Kidney (tissue), 13 donors: ENCODE measurements at regions not wholly inside any gene's neighbourhood (a gene's known extent, or its start where the extent isn't known, plus 50 kb on each side); places are given as distances from the start of the nearest gene placed in this dataset.

Experiments used
- DNase-seq, 5 donors: peaks; one replicate each; pipeline ENCODE4 v3.0.0-alpha.2; 2013 to 2020
- FAIRE-seq: peaks from 2 replicates; lab custom pipeline; 2012; peaks lifted over from hg19 to GRCh38; lab: Jason Lieb, UNC
- H3K27ac ChIP-seq, 2 donors: one replicate each; pipeline ENCODE4 v1.7.0; 2013; ENCODE audit warnings: low read depth in 2 of 2, low read length in 2 of 2, inconsistent platforms in 1 of 2
- H3K27me3 ChIP-seq: one replicate; pipeline ENCODE4 v1.7.1; 2013; ENCODE audit warnings: low read length, inconsistent platforms; ENCODE audit not compliant: control insufficient read depth, insufficient read depth
- H3K36me3 ChIP-seq, 3 donors: one replicate each; pipeline versions ENCODE4 v1.7.0 to v1.7.1; 2013; ENCODE audit warnings: low read length in 3 of 3, control low read depth in 1 of 3, inconsistent platforms in 1 of 3; ENCODE audit not compliant: insufficient read depth in 3 of 3, control insufficient read depth in 2 of 3
- H3K4me1 ChIP-seq, 3 donors: one replicate each; pipeline versions ENCODE4 v1.7.0 to v1.7.1; 2013; ENCODE audit warnings: low read length in 3 of 3, inconsistent platforms in 1 of 3, low read depth in 1 of 3; ENCODE audit not compliant: control insufficient read depth in 2 of 3, insufficient read depth in 2 of 3
- H3K4me3 ChIP-seq, 3 donors: one replicate each; pipeline versions ENCODE4 v1.7.0 to v1.8.1; 2013; ENCODE audit warnings: low read length in 3 of 3, control low read depth in 1 of 3, inconsistent platforms in 1 of 3
- H3K9ac ChIP-seq, 3 donors: one replicate each; pipeline versions ENCODE4 v1.7.0 to v1.7.1; 2013; ENCODE audit warnings: low read length in 3 of 3, control low read depth in 1 of 3, inconsistent platforms in 1 of 3
- H3K9me3 ChIP-seq, 3 donors: one replicate each; pipeline versions ENCODE4 v1.7.0 to v1.7.1; 2013; ENCODE audit warnings: low read length in 3 of 3, control low read depth in 1 of 3, inconsistent platforms in 1 of 3; ENCODE audit not compliant: control insufficient read depth in 2 of 3, insufficient read depth in 1 of 3
- CTCF ChIP-seq: IDR thresholded peaks from 3 replicates; pipeline ENCODE4 v1.5.1; 2012; ENCODE audit warnings: mild to moderate bottlenecking, moderate library complexity, borderline replicate concordance; ENCODE audit not compliant: insufficient read depth; ENCODE audit errors: extremely low read depth
- intact Hi-C: fragments of 100-400 bp; cut with DNase I; formaldehyde crosslinking; loops from one replicate; pipeline ENCODE4 v1.11.1; 2022
- donor health status: control.
- donor health status: control.
- donor health status: control.
- donor health status: control.
- donor health status: control.
- donor health status: DM: yes; HTN: yes; CAD: no.
- donor health status: Normal renal cell carcinoma (clear cell type).

DNA sequence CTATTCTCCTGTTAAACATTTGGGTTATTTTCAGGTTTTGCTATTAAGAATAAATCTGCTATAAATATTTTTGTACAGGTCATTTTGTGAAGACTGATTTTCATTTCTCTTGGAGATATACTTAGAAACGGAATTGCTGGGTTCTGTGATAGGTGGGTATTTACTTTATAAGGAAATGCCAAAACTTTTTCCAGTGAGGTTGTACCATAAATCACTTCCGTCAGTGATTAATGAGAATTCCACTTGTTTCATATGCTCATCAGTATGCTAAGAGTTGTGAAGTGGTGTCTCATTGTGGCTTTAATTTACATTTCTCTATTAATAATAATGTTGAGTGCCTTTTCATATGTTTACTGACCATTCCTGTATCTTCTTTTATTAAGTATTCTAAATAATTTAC is 84.0 kb upstream of the KLF14 start:
- no peak overlapping the region for H3K27ac ChIP-seq
- H3K4me1 ChIP-seq: no peaks in the 10 kb centered on the region
- H3K27me3 ChIP-seq: no peaks in the 10 kb centered on the region
- H3K4me3 ChIP-seq: no peak overlapping the region
- no peak for TF ChIP-seq CTCF
- intact Hi-C loops: no loop called here
- no peak overlapping the region for H3K9ac ChIP-seq
- FAIRE-seq (no peak), DNase-seq (no peak)
- H3K9me3 ChIP-seq: no peaks in the 10 kb centered on the region
- H3K36me3 ChIP-seq: no peaks in the 10 kb centered on the region

- intact Hi-C loops: no loop called here
- Histone ChIP-seq H3K4me1 (no peaks in the 10 kb centered on the region), H3K9ac (no peak overlapping the region), H3K27me3 (no peaks in the 10 kb centered on the region), H3K9me3 (peaks cover 0 to 5% (median 4%) of the 10 kb centered on the region in 3 donors), H3K4me3 (no peak overlapping the region), H3K27ac (no peak overlapping the region), H3K36me3 (no peaks in the 10 kb centered on the region)
- FAIRE-seq: no peak
- no peak for DNase-seq
- TF ChIP-seq CTCF: no peak
Observed at GRCh38 chr7:130821864-130822263, 87.9 kb upstream of the KLF14 start.

GRCh38 chr7:130822642-130823041 is 88.6 kb upstream of the KLF14 start:
- Histone ChIP-seq H3K4me3 (no peak overlapping the region), H3K36me3 (no peaks in the 10 kb centered on the region), H3K9ac (no peak overlapping the region), H3K27me3 (no peaks in the 10 kb centered on the region), H3K4me1 (no peaks in the 10 kb centered on the region), H3K9me3 (peaks cover 0 to 5% (median 4%) of the 10 kb centered on the region in 3 donors), H3K27ac (no peak overlapping the region)
- DNase-seq (no peak), FAIRE-seq (no peak)
- intact Hi-C loops: no loop called here
- TF ChIP-seq CTCF: no peak

DNA sequence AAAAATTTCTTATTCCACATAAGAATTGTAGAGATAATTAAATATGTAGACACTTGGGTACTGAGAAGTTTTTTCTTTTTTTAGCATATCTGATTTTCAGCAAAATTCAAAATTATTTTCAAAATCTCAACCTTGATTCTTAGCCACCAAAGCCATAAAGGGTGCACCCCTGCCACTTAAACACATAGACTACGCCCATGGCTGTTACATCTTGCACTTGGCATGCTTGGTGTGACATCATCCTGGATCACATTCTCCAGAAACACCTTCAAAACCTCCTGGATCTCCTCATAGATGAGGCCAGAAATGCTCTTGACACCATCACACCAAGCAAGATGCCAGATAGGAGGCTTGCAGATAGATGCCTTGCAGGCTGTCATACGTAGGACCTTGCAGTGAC is 89.1 kb upstream of the KLF14 start:
- Histone ChIP-seq H3K9me3 (peaks cover 0 to 5% (median 4%) of the 10 kb centered on the region in 3 donors), H3K27me3 (no peaks in the 10 kb centered on the region), H3K9ac (no peak overlapping the region), H3K4me1 (no peaks in the 10 kb centered on the region), H3K36me3 (no peaks in the 10 kb centered on the region), H3K27ac (no peak overlapping the region), H3K4me3 (no peak overlapping the region)
- FAIRE-seq: no peak
- intact Hi-C loops: no loop called here
- TF ChIP-seq CTCF: no peak
- no peak for DNase-seq
